ENCODE measurements at regions not wholly inside any gene's neighbourhood (a gene's known extent, or its start where the extent isn't known, plus 50 kb on each side); places are given as distances from the start of the nearest gene placed in this dataset.

DNA sequence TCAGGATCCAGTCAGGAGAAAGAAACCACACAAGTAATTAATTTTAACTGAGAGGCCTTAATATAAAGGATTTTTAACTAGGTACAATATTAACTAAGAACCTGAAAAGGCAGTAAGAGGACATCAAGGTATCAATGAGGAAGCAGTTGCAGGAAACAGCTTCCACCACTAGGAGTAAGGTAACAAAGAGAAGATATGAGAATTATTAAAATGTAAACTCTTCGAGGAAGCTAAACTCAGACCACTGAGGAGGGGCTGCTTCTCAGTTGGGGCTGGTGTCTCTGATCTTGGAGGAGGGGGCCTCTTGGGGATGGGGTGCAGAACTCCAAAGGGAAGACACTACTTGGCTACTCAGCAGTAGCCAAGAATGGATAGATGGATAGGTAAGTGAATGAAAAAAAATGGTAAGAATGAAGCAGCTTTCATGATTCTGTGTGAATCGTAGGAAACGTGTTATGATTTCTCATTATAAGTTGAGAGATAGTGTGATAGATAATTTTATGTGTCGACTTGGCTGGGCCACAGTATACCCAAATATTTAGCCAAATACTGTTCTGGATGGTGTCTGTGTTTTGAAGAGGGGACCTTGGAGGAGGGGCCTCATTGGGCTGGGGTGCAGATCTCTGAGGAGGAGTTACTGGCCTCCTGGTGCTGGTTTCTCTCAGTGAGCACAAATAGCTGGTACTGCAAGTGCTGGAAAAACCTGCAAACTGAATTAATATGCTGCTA is 547.7 kb upstream of the LRRTM1 start:
- ATAC-seq = no peak
- Histone ChIP-seq H3K36me3 (ENCODE audit: control insufficient read depth, insufficient read depth, low read length) (no peaks in the 10 kb centered on the region), H3K27ac (ENCODE audit: low read length) (no peak overlapping the region), H3K9me3 (ENCODE audit: control insufficient read depth, insufficient read depth, low read depth, low read length) (no peaks in the 10 kb centered on the region), H3K4me3 (ENCODE audit: low read depth in 2 of 2, low read length in 2 of 2) (no peak overlapping the region), H3K4me1 (ENCODE audit: control insufficient read depth, insufficient read depth, low read length) (no peaks in the 10 kb centered on the region), H3K27me3 (ENCODE audit: control insufficient read depth, insufficient read depth, low read length) (no peaks in the 10 kb centered on the region)
- TF ChIP-seq, protein P1, sequence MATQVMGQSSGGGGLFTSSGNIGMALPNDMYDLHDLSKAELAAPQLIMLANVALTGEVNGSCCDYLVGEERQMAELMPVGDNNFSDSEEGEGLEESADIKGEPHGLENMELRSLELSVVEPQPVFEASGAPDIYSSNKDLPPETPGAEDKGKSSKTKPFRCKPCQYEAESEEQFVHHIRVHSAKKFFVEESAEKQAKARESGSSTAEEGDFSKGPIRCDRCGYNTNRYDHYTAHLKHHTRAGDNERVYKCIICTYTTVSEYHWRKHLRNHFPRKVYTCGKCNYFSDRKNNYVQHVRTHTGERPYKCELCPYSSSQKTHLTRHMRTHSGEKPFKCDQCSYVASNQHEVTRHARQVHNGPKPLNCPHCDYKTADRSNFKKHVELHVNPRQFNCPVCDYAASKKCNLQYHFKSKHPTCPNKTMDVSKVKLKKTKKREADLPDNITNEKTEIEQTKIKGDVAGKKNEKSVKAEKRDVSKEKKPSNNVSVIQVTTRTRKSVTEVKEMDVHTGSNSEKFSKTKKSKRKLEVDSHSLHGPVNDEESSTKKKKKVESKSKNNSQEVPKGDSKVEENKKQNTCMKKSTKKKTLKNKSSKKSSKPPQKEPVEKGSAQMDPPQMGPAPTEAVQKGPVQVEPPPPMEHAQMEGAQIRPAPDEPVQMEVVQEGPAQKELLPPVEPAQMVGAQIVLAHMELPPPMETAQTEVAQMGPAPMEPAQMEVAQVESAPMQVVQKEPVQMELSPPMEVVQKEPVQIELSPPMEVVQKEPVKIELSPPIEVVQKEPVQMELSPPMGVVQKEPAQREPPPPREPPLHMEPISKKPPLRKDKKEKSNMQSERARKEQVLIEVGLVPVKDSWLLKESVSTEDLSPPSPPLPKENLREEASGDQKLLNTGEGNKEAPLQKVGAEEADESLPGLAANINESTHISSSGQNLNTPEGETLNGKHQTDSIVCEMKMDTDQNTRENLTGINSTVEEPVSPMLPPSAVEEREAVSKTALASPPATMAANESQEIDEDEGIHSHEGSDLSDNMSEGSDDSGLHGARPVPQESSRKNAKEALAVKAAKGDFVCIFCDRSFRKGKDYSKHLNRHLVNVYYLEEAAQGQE (IDR thresholded peaks at IDR 0.05; ENCODE audit: insufficient read depth in 1 of 2, low read depth in 2 of 2, low read length in 1 of 2) = no peak
- TF ChIP-seq, protein P2, sequence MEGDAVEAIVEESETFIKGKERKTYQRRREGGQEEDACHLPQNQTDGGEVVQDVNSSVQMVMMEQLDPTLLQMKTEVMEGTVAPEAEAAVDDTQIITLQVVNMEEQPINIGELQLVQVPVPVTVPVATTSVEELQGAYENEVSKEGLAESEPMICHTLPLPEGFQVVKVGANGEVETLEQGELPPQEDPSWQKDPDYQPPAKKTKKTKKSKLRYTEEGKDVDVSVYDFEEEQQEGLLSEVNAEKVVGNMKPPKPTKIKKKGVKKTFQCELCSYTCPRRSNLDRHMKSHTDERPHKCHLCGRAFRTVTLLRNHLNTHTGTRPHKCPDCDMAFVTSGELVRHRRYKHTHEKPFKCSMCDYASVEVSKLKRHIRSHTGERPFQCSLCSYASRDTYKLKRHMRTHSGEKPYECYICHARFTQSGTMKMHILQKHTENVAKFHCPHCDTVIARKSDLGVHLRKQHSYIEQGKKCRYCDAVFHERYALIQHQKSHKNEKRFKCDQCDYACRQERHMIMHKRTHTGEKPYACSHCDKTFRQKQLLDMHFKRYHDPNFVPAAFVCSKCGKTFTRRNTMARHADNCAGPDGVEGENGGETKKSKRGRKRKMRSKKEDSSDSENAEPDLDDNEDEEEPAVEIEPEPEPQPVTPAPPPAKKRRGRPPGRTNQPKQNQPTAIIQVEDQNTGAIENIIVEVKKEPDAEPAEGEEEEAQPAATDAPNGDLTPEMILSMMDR (IDR thresholded peaks at IDR 0.05) = no peak
- TF ChIP-seq POLR2AphosphoS5 (IDR thresholded peaks at IDR 0.05; ENCODE audit: low read depth, low read length) (no peak), TCF7L2 (IDR thresholded peaks at IDR 0.05; ENCODE audit: low read depth, low read length) (no peak), SIN3A (IDR thresholded peaks at IDR 0.05; ENCODE audit: borderline replicate concordance, insufficient read depth, low read depth, low read length) (no peak)
- BruUV-seq (replicated peaks) = no TSS peak
- CTCF ChIA-PET = no interaction called here
- intact Hi-C loops (cut with micrococcal nuclease; ENCODE audit: unreplicated experiment) = no loop called here
- in situ Hi-C loops (cut with HindIII; ENCODE audit: low pct_unique_long_range_greater_than_20kb, low sequenced_read_pairs) = no loop called here
- POLR2A ChIA-PET = no interaction called here
- no peak for DNase-seq (ENCODE audit: low read depth, low spot score)

GRCh38 chr2:80830891-80831290 is 526.3 kb upstream of the LRRTM1 start:
- in situ Hi-C loops (cut with HindIII; ENCODE audit: low pct_unique_long_range_greater_than_20kb, low sequenced_read_pairs) = no loop called here
- no TSS peak for BruUV-seq (replicated peaks)
- no peaks in the 10 kb centered on the region for H3K9me3 ChIP-seq (ENCODE audit: control insufficient read depth, insufficient read depth, low read depth, low read length)
- no peaks in the 10 kb centered on the region for H3K27me3 ChIP-seq (ENCODE audit: control insufficient read depth, insufficient read depth, low read length)
- no peaks in the 10 kb centered on the region for H3K4me1 ChIP-seq (ENCODE audit: control insufficient read depth, insufficient read depth, low read length)
- no peak overlapping the region for H3K27ac ChIP-seq (ENCODE audit: low read length)
- TF ChIP-seq TCF7L2 (IDR thresholded peaks at IDR 0.05; ENCODE audit: low read depth, low read length) = no peak
- TF ChIP-seq, protein P2 (IDR thresholded peaks at IDR 0.05) = no peak
- no peak for TF ChIP-seq POLR2AphosphoS5 (IDR thresholded peaks at IDR 0.05; ENCODE audit: low read depth, low read length)
- TF ChIP-seq SIN3A (IDR thresholded peaks at IDR 0.05; ENCODE audit: borderline replicate concordance, insufficient read depth, low read depth, low read length) = no peak
- TF ChIP-seq, protein P1 (IDR thresholded peaks at IDR 0.05; ENCODE audit: insufficient read depth in 1 of 2, low read depth in 2 of 2, low read length in 1 of 2) = no peak
- no peaks in the 10 kb centered on the region for H3K36me3 ChIP-seq (ENCODE audit: control insufficient read depth, insufficient read depth, low read length)
- ChIA-PET CTCF (no interaction called here), POLR2A (no interaction called here)
- H3K4me3 ChIP-seq (ENCODE audit: low read depth in 2 of 2, low read length in 2 of 2) = no peak overlapping the region
- no peak for ATAC-seq
- intact Hi-C loops (cut with micrococcal nuclease; ENCODE audit: unreplicated experiment) = no loop called here
- no peak for DNase-seq (ENCODE audit: low read depth, low spot score)

Measured in Panc1 (cell line).